NCI-H1092 (cell line): ENCODE measurements at regions not wholly inside any gene's neighbourhood (a gene's known extent, or its start where the extent isn't known, plus 50 kb on each side); places are given as distances from the start of the nearest gene placed in this dataset.
A peak's percentile ranks its signal among the peaks of the same experiment; 100 is the strongest.
"Not testable (repeated sequence)": the region's sequence is repeated elsewhere in the genome, so short reads cannot be mapped to it uniquely, and the experiment has no call there.

Source experiments
- DNase-seq: peaks from one replicate; lab custom pipeline; 2025; lab: John Stamatoyannopoulos, UW

DNA sequence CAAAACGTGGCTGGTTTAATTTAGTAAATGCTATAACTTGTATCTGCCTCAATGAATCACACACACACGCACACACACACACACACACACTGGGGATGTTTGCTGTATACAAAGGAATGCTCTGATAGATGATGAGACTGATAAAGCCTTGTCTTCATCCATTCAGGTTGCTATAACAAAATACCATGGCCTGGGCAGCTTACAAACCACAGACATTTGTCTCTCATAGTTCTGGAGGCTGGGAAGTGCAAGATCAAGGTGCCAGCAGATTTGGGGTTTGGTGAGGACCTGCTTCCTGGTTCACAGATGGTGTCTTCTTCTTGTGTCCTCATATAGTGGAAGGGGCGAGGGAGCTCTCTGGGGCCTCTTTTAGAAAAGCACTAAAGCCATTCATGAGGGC is 149.5 kb upstream of the HDAC4 start:
- no peak for DNase-seq

DNA sequence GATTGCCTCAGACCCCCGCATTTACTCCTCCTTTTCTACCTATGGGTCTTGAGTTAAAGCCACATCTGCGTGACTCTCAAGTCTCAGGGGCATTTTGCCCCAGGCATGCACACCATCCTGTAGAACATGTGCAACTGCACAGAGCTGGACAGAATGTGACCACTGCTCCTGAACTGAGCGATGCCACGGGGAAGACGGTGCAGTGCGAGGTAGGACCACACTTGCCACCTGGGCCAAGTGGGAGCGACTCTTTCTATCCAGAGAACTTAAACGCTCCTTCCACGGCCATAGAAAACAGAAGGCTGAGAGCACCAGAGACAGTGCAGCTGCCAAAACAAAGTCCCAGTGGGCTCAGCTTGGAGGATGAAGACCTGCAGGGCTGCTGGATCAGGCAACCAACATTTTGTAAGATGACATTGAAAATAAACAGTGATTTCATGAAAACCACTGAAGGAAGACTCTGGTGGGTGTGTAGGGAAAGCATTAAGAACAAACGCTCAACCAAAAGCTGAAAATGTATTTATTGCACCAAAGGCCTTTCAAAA is 149.0 kb upstream of the HDAC4 start:
- DNase-seq: no peak

DNA sequence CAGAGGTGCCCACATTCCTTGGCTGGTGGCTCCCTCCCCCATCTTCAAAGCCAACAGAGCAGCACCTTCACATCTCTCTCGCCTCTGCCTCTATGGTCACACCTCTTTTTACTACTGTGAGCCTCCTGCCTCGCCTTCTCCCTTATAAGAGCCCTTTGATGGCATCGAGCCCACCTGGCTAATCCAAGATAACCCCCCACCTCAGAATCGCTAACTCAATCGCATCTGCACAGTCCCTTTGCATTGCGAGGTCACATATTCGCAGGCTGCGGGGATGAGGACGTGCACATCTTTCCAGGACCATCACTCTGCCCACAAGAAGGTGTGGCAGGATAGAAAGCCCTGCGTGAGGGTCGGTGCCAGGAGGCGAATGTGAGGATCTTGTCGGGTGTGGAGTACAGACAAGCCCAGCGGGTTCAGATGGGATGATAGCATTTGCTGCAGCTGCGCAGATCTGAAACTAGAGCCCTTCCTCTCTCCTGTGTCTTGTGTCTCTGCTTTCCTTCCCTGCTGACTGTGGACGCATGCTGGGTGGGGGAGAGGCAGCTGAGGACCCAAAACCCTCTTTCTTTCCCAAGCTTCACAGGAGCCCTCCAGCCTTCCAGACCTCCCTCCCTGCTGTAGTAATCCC is 148.3 kb upstream of the HDAC4 start:
- DNase-seq: no peak

GRCh38 chr2:239548451-239548871 is 147.6 kb upstream of the HDAC4 start:
- no peak for DNase-seq

DNA sequence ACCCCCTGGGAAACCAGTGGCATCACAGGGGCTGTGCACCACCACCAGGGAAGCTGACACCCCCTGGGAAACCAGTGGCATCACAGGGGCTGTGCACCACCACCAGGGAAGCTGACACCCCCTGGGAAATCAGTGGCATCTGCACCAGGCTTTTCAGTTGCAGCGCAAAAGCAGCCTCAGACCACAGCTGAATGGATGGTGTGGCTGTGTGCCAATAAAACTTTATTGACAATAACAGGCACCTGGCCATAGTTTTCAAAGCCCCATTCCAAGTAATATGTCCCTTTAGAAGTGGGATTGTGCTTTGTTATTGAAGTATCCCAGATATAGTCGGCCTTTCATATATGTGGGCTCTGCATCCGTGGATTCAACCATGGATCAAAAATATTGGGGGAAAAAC is 146.3 kb upstream of the HDAC4 start:
- not testable (repeated sequence) for DNase-seq

- DNase-seq: no peak
These were observed 145.7 kb upstream of the HDAC4 start for GRCh38 chr2:239546541-239546940.

DNA sequence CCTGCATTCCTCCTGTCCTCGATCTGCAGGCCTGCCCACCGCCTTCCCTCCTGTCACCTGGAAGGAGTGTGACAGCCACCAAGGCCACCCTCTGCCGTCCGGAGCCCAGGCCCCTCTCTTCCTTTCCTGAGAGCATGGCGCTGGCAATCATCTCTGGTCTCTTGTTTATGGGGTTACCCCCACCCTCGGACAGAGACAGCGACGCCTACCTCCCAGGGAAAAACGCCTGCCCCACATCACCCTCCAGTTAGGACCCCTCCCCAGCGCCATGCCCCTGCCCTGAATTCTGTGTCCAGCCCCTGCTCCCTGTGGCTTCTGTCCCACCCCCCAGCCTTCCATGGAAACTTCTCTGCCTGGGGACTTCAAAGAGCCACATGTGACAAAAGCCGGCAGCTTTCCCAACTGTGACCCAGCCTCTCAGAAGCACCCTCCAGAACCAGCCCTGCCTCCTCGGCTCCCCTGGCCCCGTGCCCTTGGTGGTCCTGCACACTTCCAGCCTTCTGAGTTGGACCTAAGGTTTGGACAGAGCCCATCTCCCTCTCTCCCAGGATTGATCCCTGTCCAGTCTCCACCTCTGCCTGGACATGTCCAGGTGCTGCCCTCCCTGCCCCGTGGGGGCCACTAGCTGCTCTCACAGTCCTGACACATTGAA is 145.0 kb upstream of the HDAC4 start:
- no peak for DNase-seq

- no peak for DNase-seq
These were observed 144.2 kb upstream of the HDAC4 start for GRCh38 chr2:239544918-239545465.

GRCh38 chr2:239544143-239544917 is 143.5 kb upstream of the HDAC4 start:
- DNase-seq: no peak

- DNase-seq: no peak
These were observed 142.9 kb upstream of the HDAC4 start for GRCh38 chr2:239543702-239544101.

- no peak for DNase-seq
These were observed 139.4 kb upstream of the HDAC4 start for GRCh38 chr2:239540174-239540573.

DNA sequence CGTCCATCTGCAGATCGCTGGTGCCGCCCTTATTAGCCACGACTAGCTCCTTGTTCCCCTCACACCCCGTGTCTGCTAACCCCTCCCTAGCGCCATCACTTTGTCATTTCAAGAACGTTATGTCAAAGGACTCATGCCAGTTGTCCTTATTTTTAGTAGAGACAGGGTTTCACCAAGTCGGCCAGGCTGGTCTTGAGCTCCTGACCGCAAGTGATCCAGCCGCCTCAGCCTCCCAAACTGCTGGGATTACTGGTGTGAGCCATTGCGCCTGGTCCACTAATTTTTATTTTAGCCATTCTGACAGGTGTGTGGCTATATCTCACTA is 138.9 kb upstream of the HDAC4 start:
- DNase-seq: no peak

DNA sequence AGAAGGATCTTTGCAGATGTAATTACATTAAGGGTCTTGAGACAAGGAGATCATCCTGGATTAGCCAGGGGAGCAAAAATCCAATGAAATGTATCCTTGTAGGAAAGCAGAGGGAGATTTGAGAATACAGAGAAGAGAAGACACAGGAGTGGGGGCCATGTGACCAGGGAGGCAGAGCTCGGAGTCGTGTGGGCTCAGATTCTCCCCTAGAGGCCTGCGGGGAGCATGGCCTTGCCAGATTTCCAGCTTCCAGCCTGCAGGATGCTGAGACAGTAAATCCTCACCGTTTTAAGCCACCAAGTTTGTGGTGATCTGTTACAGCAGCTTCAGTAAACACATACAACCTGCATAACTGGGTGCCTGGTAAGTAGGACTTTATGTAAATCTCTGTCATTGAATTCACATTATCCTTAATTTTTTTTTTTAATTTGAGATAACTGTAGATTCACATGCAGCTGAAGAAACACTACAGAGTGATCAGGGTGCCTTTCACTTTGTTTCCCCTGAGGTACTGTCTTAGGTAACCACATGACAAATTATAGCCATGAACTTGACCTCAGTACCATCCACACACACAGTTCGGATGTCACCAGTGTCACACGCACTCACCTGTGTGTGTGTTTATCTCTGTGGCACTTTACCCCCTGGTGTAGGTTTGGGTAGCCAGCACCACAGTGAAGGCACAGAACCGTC is 138.4 kb upstream of the HDAC4 start:
- no peak for DNase-seq

GRCh38 chr2:239538357-239539052 is 137.7 kb upstream of the HDAC4 start:
- no peak for DNase-seq

GRCh38 chr2:239537633-239538356 is 137.0 kb upstream of the HDAC4 start:
- DNase-seq: no peak

GRCh38 chr2:239536186-239536585 is 135.4 kb upstream of the HDAC4 start:
- no peak for DNase-seq

GRCh38 chr2:239535413-239536144 is 134.8 kb upstream of the HDAC4 start:
- no peak for DNase-seq

DNA sequence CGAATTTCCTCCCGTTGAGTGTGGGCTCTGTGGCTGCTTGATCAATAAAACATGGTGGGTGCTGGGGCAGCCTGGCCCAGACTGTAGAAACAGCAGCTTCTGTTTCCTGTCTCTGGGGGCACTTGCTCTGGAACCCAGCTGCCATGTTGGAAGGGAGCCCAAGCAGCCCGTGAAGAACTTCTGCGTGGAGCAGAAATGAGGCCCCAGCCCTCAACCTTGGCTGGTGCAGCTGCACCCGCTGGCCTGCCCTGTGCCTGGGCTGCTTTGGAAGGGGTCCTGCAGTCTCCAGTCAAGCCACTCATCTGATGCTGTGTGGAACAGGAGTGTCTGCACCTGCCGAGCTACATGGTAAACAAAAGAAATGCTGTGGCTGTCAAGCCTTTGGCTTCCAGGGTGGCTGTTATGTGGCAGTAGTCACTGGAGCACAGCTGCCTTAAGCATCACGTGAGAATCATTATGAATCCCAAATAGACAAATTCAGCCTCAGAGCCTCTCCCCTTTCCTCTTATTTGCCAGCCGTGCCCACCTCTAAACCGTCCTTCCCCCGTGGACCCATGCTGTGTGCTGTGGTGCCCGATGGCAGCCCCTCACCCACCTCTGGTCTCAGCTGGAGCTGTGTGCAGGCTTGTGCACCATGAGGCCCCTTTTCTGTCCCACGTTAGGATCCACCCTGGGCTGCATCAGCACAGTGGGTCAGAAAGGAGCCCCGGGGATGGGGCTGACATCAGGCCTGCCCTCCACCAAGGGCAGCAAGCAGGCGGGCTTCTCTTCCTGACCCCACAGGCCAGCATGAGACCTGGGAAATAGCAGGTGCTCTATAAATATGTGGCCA is 134.0 kb upstream of the HDAC4 start:
- DNase-seq: peak; percentile 81
